Kidney (tissue), 13 donors: ENCODE measurements at regions not wholly inside any gene's neighbourhood (a gene's known extent, or its start where the extent isn't known, plus 50 kb on each side); places are given as distances from the start of the nearest gene placed in this dataset.
A peak's percentile ranks its signal among the peaks of the same experiment; 100 is the strongest.

Experiments used
- DNase-seq, 5 donors: peaks; one replicate each; pipeline ENCODE4 v3.0.0-alpha.2; 2013 to 2020
- FAIRE-seq: peaks from 2 replicates; lab custom pipeline; 2012; peaks lifted over from hg19 to GRCh38; lab: Jason Lieb, UNC
- H3K27ac ChIP-seq, 2 donors: one replicate each; pipeline ENCODE4 v1.7.0; 2013; ENCODE audit warnings: low read depth in 2 of 2, low read length in 2 of 2, inconsistent platforms in 1 of 2
- H3K27me3 ChIP-seq: one replicate; pipeline ENCODE4 v1.7.1; 2013; ENCODE audit warnings: low read length, inconsistent platforms; ENCODE audit not compliant: control insufficient read depth, insufficient read depth
- H3K36me3 ChIP-seq, 3 donors: one replicate each; pipeline versions ENCODE4 v1.7.0 to v1.7.1; 2013; ENCODE audit warnings: low read length in 3 of 3, control low read depth in 1 of 3, inconsistent platforms in 1 of 3; ENCODE audit not compliant: insufficient read depth in 3 of 3, control insufficient read depth in 2 of 3
- H3K4me1 ChIP-seq, 3 donors: one replicate each; pipeline versions ENCODE4 v1.7.0 to v1.7.1; 2013; ENCODE audit warnings: low read length in 3 of 3, inconsistent platforms in 1 of 3, low read depth in 1 of 3; ENCODE audit not compliant: control insufficient read depth in 2 of 3, insufficient read depth in 2 of 3
- H3K4me3 ChIP-seq, 3 donors: one replicate each; pipeline versions ENCODE4 v1.7.0 to v1.8.1; 2013; ENCODE audit warnings: low read length in 3 of 3, control low read depth in 1 of 3, inconsistent platforms in 1 of 3
- H3K9ac ChIP-seq, 3 donors: one replicate each; pipeline versions ENCODE4 v1.7.0 to v1.7.1; 2013; ENCODE audit warnings: low read length in 3 of 3, control low read depth in 1 of 3, inconsistent platforms in 1 of 3
- H3K9me3 ChIP-seq, 3 donors: one replicate each; pipeline versions ENCODE4 v1.7.0 to v1.7.1; 2013; ENCODE audit warnings: low read length in 3 of 3, control low read depth in 1 of 3, inconsistent platforms in 1 of 3; ENCODE audit not compliant: control insufficient read depth in 2 of 3, insufficient read depth in 1 of 3
- CTCF ChIP-seq: IDR thresholded peaks from 3 replicates; pipeline ENCODE4 v1.5.1; 2012; ENCODE audit warnings: mild to moderate bottlenecking, moderate library complexity, borderline replicate concordance; ENCODE audit not compliant: insufficient read depth; ENCODE audit errors: extremely low read depth
- intact Hi-C: fragments of 100-400 bp; cut with DNase I; formaldehyde crosslinking; loops from one replicate; pipeline ENCODE4 v1.11.1; 2022
- donor health status: control.
- donor health status: control.
- donor health status: control.
- donor health status: control.
- donor health status: control.
- donor health status: DM: yes; HTN: yes; CAD: no.
- donor health status: Normal renal cell carcinoma (clear cell type).

DNA sequence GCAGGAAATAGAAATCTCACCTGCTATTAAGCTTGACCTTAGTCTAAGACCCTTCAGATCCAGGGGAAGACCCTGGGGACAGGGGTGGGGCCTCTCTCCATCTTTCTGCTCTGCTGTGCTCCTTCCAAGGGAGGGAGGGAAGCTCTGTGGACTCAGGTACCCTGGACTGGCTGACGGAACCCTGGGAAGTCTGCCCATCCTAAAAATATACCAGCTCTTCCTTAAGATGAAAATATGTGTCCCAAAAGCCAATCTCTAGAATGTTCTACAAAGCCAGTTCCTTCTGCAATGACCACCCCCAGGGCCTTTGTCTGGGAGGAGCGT lies 73.7 kb downstream of the RTL6 start:
- intact Hi-C loops = no loop called here
- no peak for TF ChIP-seq CTCF
- no peak for FAIRE-seq

GRCh38 chr22:44423556-44424358 lies 74.3 kb downstream of the RTL6 start:
- Histone ChIP-seq H3K27me3 (no peaks in the 10 kb centered on the region), H3K9me3 (peaks cover 0 to 13% (median 0%) of the 10 kb centered on the region in 3 donors), H3K4me3 (no peak overlapping the region), H3K4me1 (no peaks in the 10 kb centered on the region), H3K27ac (no peak overlapping the region), H3K36me3 (no peaks in the 10 kb centered on the region), H3K9ac (no peak overlapping the region)
- TF ChIP-seq CTCF = no peak
- FAIRE-seq (no peak), DNase-seq (peak; percentile 30 to 86 (median 66))
- intact Hi-C loops = no loop called here

More for the DNA sequence above, 73.7 kb downstream of the RTL6 start:
- peaks cover 0 to 10% (median 0%) of the 10 kb centered on the region in 3 donors for H3K9me3 ChIP-seq
- H3K27me3 ChIP-seq = no peaks in the 10 kb centered on the region
- H3K9ac ChIP-seq = no peak overlapping the region
- DNase-seq = no peak
- H3K4me1 ChIP-seq = no peaks in the 10 kb centered on the region
- no peaks in the 10 kb centered on the region for H3K36me3 ChIP-seq
- H3K27ac ChIP-seq = no peak overlapping the region
- no peak overlapping the region for H3K4me3 ChIP-seq

DNA sequence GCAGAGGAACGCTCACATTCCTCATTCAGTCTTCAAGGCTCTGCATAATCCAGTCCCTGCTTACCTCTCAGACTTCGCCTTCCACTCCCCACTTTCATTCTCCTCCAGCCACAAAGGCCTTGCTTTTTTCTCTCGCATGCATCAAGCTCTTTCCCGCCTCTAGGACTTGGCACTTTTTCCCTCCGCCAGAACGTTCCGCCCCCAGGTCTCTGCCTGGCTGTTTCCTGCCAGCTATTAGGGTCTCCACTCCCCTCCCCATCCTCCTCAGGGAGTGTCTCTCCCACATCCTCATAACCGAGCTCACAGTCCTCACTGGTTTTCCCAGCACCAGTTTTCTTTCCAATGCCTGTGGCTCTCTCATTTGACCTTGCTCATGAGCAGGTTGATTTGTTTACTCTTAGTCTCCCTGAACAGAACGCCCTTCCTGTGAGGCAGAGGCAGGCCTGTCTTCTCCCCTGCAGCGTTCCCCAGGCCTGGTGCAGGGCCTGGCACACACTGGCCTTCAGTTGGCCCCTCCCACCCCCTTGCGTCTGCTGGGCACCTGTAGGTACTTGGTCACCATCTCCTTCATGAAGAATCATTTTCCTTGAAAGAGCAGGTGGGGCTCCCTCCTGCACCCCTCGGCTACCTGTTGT lies 75.2 kb downstream of the RTL6 start:
- no peak for TF ChIP-seq CTCF
- intact Hi-C loops = no loop called here
- H3K27ac ChIP-seq = no peak overlapping the region

More for the DNA sequence above, 75.2 kb downstream of the RTL6 start:
- no peaks in the 10 kb centered on the region for H3K36me3 ChIP-seq
- DNase-seq (peak in 4 of 5 donors; percentile 52 to 73 (median 67)), FAIRE-seq (no peak)
- no peak overlapping the region for H3K9ac ChIP-seq
- no peak overlapping the region for H3K4me3 ChIP-seq
- H3K9me3 ChIP-seq = peaks cover 0 to 13% (median 0%) of the 10 kb centered on the region in 3 donors
- H3K4me1 ChIP-seq = no peaks in the 10 kb centered on the region
- no peaks in the 10 kb centered on the region for H3K27me3 ChIP-seq
